OCI-LY3 (cell line): ENCODE measurements at regions not wholly inside any gene's neighbourhood (a gene's known extent, or its start where the extent isn't known, plus 50 kb on each side); places are given as distances from the start of the nearest gene placed in this dataset.

ENCODE experiments used
- CTCF ChIP-seq: fragments of 200-600, 300-600 bp; sonication (generic); IDR thresholded peaks from 2 replicates; pipeline ENCODE4 v1.5.1; 2014; ENCODE audit warnings: antibody characterized with exemption, low read length, low read depth
- EZH2phosphoT487 ChIP-seq: fragments of 200-600 bp; shearing (Covaris generic); IDR thresholded peaks from 2 replicates; pipeline ENCODE4 v1.6.1; 2018; ENCODE audit warnings: antibody characterized with exemption, mixed run types, low read depth

DNA sequence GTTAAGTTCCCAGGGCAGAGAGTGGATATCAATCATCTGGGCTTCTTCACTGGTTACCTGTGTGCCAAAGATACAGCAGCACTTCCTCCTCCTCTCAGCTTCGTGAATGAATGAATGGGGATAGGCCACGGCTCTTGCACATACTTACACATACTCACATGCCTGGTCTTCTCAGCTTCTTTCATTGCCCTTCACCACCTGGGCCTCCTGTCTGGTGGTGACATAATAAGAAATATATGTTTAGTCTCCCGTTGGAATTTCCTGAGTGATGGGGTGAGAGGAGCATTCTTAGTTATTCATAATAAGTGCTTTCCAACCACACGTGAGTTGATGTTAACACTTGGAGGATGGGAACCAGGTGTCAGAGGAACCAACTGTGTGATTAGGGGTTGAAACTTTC, 268.1 kb upstream of the RMST start:
- no peak for TF ChIP-seq CTCF
- TF ChIP-seq EZH2phosphoT487: no peak
